Endodermal cell (in vitro differentiated cells): ENCODE measurements at regions not wholly inside any gene's neighbourhood (a gene's known extent, or its start where the extent isn't known, plus 50 kb on each side); places are given as distances from the start of the nearest gene placed in this dataset.

Experiments used
- DNase-seq: peaks from one replicate; pipeline ENCODE4 v3.0.0-alpha.2; 2017
- H3K27ac ChIP-seq: 2 replicates; pipeline ENCODE4 v1.5.1; 2013; ENCODE audit warnings: mild to moderate bottlenecking, low read depth, low read length, moderate library complexity
- H3K27me3 ChIP-seq: 2 replicates; pipeline ENCODE4 v1.6.1; 2013; ENCODE audit warnings: mild to moderate bottlenecking, low read length, moderate library complexity; ENCODE audit not compliant: insufficient read depth, control insufficient read depth, poor library complexity, severe bottlenecking
- H3K36me3 ChIP-seq: 2 replicates; pipeline ENCODE4 v1.7.0; 2013; ENCODE audit warnings: mild to moderate bottlenecking, low read length, moderate library complexity; ENCODE audit not compliant: control insufficient read depth, insufficient read depth
- H3K4me1 ChIP-seq: one replicate; pipeline ENCODE4 v1.7.0; 2013; ENCODE audit warnings: low read length; ENCODE audit not compliant: control insufficient read depth, insufficient read depth
- H3K4me3 ChIP-seq: 2 replicates; pipeline ENCODE4 v1.5.1; 2013; ENCODE audit warnings: mild to moderate bottlenecking, low read length, moderate library complexity
- H3K9ac ChIP-seq: 2 replicates; pipeline ENCODE4 v1.6.1; 2013; ENCODE audit warnings: mild to moderate bottlenecking, low read length, moderate library complexity; ENCODE audit not compliant: poor library complexity, severe bottlenecking; ENCODE audit errors: extremely low read depth
- H3K9me3 ChIP-seq: 2 replicates; pipeline ENCODE4 v1.6.1; 2013; ENCODE audit warnings: mild to moderate bottlenecking, low read length, moderate library complexity; ENCODE audit not compliant: control insufficient read depth
- H3K27ac Mint-ChIP-seq: 2 replicates; pipeline ENCODE4 v1.8.0; 2020; ENCODE audit warnings: mixed read lengths
- H3K27me3 Mint-ChIP-seq: 2 replicates; pipeline ENCODE4 v1.8.0; 2021; ENCODE audit warnings: mild to moderate bottlenecking, mixed read lengths; ENCODE audit not compliant: insufficient read depth
- H3K36me3 Mint-ChIP-seq: 2 replicates; pipeline ENCODE4 v1.8.0; 2020; ENCODE audit warnings: low read depth, mixed read lengths
- H3K4me1 Mint-ChIP-seq: 2 replicates; pipeline ENCODE4 v1.8.0; 2020; ENCODE audit warnings: mixed read lengths
- H3K4me3 Mint-ChIP-seq: 2 replicates; pipeline ENCODE4 v1.8.0; 2020; ENCODE audit warnings: mild to moderate bottlenecking, moderate library complexity, mixed read lengths
- H3K9me3 Mint-ChIP-seq: 2 replicates; pipeline ENCODE4 v1.8.0; 2020; ENCODE audit warnings: mild to moderate bottlenecking, mixed read lengths
- WGBS, 2 experiments: methylation state at CpG; one replicate each; pipeline versions ENCODE4 v1.1.5 to v1.1.7; 2013; ENCODE audit warnings: missing lambda C conversion rate in 2 of 2, mixed read lengths in 1 of 2; ENCODE audit not compliant: insufficient coverage in 1 of 2, insufficient read length in 1 of 2; 5-methylcytosine and 5-hydroxymethylcytosine counted together
- TF ChIP-seq, protein P1 (sequence below): fragments of 200-600 bp; sonication (generic); conservative IDR thresholded peaks from 2 replicates; pipeline ENCODE4 v1.5.0; 2021; ENCODE audit warnings: antibody characterized with exemption, mild to moderate bottlenecking

DNA sequence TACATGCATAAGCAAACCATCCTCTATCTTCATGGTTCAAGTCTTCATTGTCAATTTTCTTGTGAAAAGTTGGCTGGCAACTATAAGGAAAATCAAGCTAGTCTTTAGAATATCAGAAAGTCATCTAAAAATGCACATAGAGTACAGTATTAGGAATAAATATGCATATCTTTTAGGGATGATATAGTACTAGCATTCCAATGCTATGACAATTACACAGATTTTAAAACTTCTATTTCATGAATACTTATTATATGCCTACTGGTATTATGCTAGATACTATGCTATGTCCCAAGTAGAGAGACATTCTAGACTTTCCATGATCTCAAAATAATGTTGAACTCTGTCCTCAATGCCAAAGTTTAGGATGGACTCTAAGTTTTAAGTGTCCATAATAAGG lies 81.3 kb upstream of the NAALADL2 start:
- H3K9me3 Mint-ChIP-seq: peaks cover 19% of the 10 kb centered on the region
- H3K36me3 Mint-ChIP-seq: no peaks in the 10 kb centered on the region
- Histone ChIP-seq H3K27ac (no peak overlapping the region), H3K9me3 (no peaks in the 10 kb centered on the region), H3K4me1 (no peaks in the 10 kb centered on the region), H3K36me3 (no peaks in the 10 kb centered on the region), H3K4me3 (no peak overlapping the region), H3K9ac (no peak overlapping the region), H3K27me3 (no peaks in the 10 kb centered on the region)
- peaks cover 10% of the 10 kb centered on the region for H3K4me1 Mint-ChIP-seq
- no peak overlapping the region for H3K27ac Mint-ChIP-seq
- DNase-seq: no peak
- H3K4me3 Mint-ChIP-seq: no peak overlapping the region
- TF ChIP-seq, protein P1, sequence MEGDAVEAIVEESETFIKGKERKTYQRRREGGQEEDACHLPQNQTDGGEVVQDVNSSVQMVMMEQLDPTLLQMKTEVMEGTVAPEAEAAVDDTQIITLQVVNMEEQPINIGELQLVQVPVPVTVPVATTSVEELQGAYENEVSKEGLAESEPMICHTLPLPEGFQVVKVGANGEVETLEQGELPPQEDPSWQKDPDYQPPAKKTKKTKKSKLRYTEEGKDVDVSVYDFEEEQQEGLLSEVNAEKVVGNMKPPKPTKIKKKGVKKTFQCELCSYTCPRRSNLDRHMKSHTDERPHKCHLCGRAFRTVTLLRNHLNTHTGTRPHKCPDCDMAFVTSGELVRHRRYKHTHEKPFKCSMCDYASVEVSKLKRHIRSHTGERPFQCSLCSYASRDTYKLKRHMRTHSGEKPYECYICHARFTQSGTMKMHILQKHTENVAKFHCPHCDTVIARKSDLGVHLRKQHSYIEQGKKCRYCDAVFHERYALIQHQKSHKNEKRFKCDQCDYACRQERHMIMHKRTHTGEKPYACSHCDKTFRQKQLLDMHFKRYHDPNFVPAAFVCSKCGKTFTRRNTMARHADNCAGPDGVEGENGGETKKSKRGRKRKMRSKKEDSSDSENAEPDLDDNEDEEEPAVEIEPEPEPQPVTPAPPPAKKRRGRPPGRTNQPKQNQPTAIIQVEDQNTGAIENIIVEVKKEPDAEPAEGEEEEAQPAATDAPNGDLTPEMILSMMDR: no peak
- H3K27me3 Mint-ChIP-seq: peaks cover 26% of the 10 kb centered on the region

DNA sequence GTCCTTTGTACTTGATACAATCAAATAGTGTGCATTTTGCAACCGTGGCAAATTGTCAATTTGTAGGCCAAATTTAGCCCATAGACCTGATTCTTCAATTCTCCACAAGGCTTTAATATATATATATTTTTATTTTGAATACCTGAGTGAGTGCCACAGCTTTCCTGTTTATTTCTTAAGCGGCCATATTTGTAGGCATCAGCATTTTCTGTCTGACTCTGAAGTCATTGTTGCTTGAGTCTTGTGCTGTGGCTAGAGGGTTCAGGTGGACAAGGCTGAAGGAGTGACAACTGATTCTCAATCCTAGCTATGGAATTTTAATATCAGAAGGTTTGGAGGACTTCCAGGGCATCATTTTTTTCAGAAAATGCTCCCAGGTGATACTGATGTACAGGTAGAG lies 75.6 kb upstream of the NAALADL2 start:
- H3K9me3 Mint-ChIP-seq: peaks cover 18% of the 10 kb centered on the region
- Histone ChIP-seq H3K9ac (no peak overlapping the region), H3K36me3 (no peaks in the 10 kb centered on the region), H3K4me3 (no peak overlapping the region), H3K27ac (no peak overlapping the region), H3K9me3 (no peaks in the 10 kb centered on the region), H3K4me1 (no peaks in the 10 kb centered on the region), H3K27me3 (no peaks in the 10 kb centered on the region)
- no peak for DNase-seq
- H3K27ac Mint-ChIP-seq: no peak overlapping the region
- TF ChIP-seq, protein P1: no peak
- 88% methylated on average over 2 of the region's 2 CpGs; no CpG with 5 or more reads in 1 of the 2 experiments for WGBS, 2 experiments
- no peaks in the 10 kb centered on the region for H3K36me3 Mint-ChIP-seq
- no peak overlapping the region for H3K4me3 Mint-ChIP-seq
- peaks cover 4% of the 10 kb centered on the region for H3K4me1 Mint-ChIP-seq
- H3K27me3 Mint-ChIP-seq: peaks cover 32% of the 10 kb centered on the region

DNA sequence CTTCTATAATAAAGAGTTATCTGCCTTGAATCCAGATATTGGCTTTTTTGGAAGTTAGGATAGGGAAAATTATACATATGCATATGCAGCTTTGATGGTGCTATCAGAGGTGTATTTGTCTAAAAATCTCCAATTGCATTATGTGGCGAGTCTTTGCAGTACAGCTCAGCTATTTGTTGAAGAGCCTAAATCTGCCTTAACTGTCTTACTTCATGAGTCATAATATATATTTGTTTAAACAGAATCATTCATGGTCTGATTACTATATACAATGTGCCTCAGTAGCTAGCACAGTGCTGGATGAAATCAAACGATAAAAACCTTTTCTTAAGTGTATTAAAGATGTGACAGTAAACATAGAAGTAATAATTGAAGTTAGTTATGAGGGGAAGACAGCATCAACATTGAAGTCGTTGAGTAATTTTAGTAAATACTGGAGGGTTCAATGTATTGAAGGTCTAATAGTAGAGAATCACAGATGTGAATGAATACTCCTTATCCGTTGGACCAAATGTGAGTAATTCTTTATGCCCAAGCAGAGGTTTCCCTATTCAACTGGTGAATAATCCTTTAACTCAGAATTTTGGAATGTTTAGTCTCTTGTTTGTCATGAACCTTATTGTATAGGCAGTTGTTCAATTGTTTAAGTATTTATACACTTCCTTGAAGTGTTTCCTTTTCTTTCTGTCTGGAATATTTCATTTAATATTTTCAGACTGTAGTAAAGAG lies 74.8 kb upstream of the NAALADL2 start:
- WGBS, 2 experiments: 87 to 100% methylated on average over 3 to 4 of the region's 4 CpGs

More for the DNA sequence above, 74.8 kb upstream of the NAALADL2 start:
- H3K36me3 ChIP-seq: no peaks in the 10 kb centered on the region
- H3K9me3 ChIP-seq: no peaks in the 10 kb centered on the region
- H3K36me3 Mint-ChIP-seq: no peaks in the 10 kb centered on the region
- no peak overlapping the region for H3K4me3 Mint-ChIP-seq
- H3K27ac ChIP-seq: no peak overlapping the region
- no peak overlapping the region for H3K4me3 ChIP-seq
- H3K27me3 Mint-ChIP-seq: peaks cover 31% of the 10 kb centered on the region
- H3K9ac ChIP-seq: no peak overlapping the region
- H3K9me3 Mint-ChIP-seq: peaks cover 15% of the 10 kb centered on the region
- TF ChIP-seq, protein P1: no peak
- H3K4me1 Mint-ChIP-seq: peaks cover 4% of the 10 kb centered on the region
- no peaks in the 10 kb centered on the region for H3K27me3 ChIP-seq
- DNase-seq: no peak
- H3K27ac Mint-ChIP-seq: no peak overlapping the region
- H3K4me1 ChIP-seq: no peaks in the 10 kb centered on the region
